Vagina (tissue), 2 donors: ENCODE measurements at regions not wholly inside any gene's neighbourhood (a gene's known extent, or its start where the extent isn't known, plus 50 kb on each side); places are given as distances from the start of the nearest gene placed in this dataset.
"Not testable (repeated sequence)": the region's sequence is repeated elsewhere in the genome, so short reads cannot be mapped to it uniquely, and the experiment has no call there.

Source experiments
- CTCF ChIP-seq, 3 experiments: fragments of 450-650 bp in 2 of 3; fragments of 200-600 bp in 1 of 3; sonication (generic) in 1 of 3; IDR thresholded peaks; one replicate each; pipeline ENCODE4 v1.5.1; 2017 to 2019; ENCODE audit warnings: antibody characterized with exemption in 3 of 3, mild to moderate bottlenecking in 2 of 3, moderate library complexity in 2 of 3
- POLR2A ChIP-seq, 2 donors: fragments of 450-650 bp; IDR thresholded peaks; one replicate each; pipeline ENCODE4 v1.6.1; 2017; ENCODE audit warnings: antibody characterized with exemption in 2 of 2, mild to moderate bottlenecking in 2 of 2, moderate library complexity in 2 of 2
- POLR2AphosphoS5 ChIP-seq, 2 donors: sonication (generic); formaldehyde crosslinking; IDR thresholded peaks; one replicate each; pipeline ENCODE4 v1.9.0; 2017; ENCODE audit warnings: antibody characterized with exemption in 2 of 2, mild to moderate bottlenecking in 2 of 2, low read depth in 1 of 2; ENCODE audit not compliant: insufficient read depth in 1 of 2

- TF ChIP-seq CTCF (IDR thresholded peaks at IDR 0.05); POLR2A (IDR thresholded peaks at IDR 0.05); POLR2AphosphoS5 (IDR thresholded peaks at IDR 0.05; ENCODE audit: insufficient read depth in 1 of 2, low read depth in 1 of 2): not testable (repeated sequence)
These were observed 113.3 kb upstream of the NRXN3 start for GRCh38 chr14:78056890-78057289.
